ENCODE measurements at regions not wholly inside any gene's neighbourhood (a gene's known extent, or its start where the extent isn't known, plus 50 kb on each side); places are given as distances from the start of the nearest gene placed in this dataset.

DNA sequence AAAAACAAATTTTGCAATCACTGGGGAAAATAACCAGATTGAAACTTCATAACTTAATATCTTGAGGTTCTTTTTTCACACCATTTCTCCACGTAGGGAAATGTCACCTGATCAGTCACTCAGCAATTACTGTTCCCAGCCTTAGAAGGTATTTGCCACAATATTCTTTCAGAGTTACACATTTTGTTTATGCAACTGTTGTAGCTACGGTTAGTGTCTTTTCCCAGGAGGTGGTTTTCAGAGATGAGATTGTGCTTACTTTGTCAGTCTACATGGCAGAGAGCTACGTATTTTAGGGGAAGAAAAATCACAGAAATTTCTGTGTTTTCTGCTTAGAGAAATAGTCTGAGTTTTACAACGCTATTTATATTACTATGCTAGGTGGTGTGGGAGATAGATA, 792.8 kb upstream of the B3GALT2 start:
- ATAC-seq = no peak
- no peak overlapping the region for H3K4me3 ChIP-seq
- no peak for FAIRE-seq
- no peaks in the 10 kb centered on the region for H4K20me1 ChIP-seq (replicated peaks; ENCODE audit: control insufficient read depth, insufficient read depth, low read length)
- no peaks in the 10 kb centered on the region for H3K79me2 ChIP-seq (ENCODE audit: control insufficient read depth, insufficient read depth, low read length)
- DNase-seq (ENCODE audit: extremely low read depth in 1 of 4, low spot score in 3 of 4) = no peak
- TF ChIP-seq, protein P1, sequence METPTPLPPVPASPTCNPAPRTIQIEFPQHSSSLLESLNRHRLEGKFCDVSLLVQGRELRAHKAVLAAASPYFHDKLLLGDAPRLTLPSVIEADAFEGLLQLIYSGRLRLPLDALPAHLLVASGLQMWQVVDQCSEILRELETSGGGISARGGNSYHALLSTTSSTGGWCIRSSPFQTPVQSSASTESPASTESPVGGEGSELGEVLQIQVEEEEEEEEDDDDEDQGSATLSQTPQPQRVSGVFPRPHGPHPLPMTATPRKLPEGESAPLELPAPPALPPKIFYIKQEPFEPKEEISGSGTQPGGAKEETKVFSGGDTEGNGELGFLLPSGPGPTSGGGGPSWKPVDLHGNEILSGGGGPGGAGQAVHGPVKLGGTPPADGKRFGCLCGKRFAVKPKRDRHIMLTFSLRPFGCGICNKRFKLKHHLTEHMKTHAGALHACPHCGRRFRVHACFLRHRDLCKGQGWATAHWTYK (CRISPR knock-in tag; IDR thresholded peaks at IDR 0.05) = no peak
- no peak for TF ChIP-seq CREB3L1 (IDR thresholded peaks at IDR 0.05; ENCODE audit: borderline replicate concordance, low read depth)
- no peak for TF ChIP-seq ZNF212 (CRISPR knock-in tag; IDR thresholded peaks at IDR 0.05)
- no peak for TF ChIP-seq MAFG (tag; conservative IDR thresholded peaks at IDR 0.05)
- H3K9me1 ChIP-seq (ENCODE audit: control insufficient read depth, insufficient read depth, low read length) = no peaks in the 10 kb centered on the region
- in situ Hi-C loops (cut with MboI) (no loop called here), intact Hi-C loops (cut with micrococcal nuclease) (no loop called here)
- BruUV-seq (replicated peaks) = no TSS peak
- no peaks in the 10 kb centered on the region for H3K4me1 ChIP-seq (replicated peaks in 1 of 2; ENCODE audit: control insufficient read depth in 2 of 2, insufficient read depth in 2 of 2, low read length in 2 of 2)
- no peaks in the 10 kb centered on the region for H3K9me3 ChIP-seq (replicated peaks; ENCODE audit: control insufficient read depth, insufficient read depth, low read depth, low read length)
- 1% methylated on average over 4 of the region's 4 CpGs for WGBS (ENCODE audit: insufficient coverage, low coverage, missing lambda C conversion rate)
- H3K27ac ChIP-seq (ENCODE audit: extremely low read depth, low read depth, low read length) = no peak overlapping the region
- H3K4me2 ChIP-seq (ENCODE audit: insufficient read depth, low read length) = no peak overlapping the region
- ChIA-PET CTCF (ENCODE audit: low intra/inter-chr PET ratio) (no interaction called here), POLR2A (no interaction called here)
- H2AFZ ChIP-seq (ENCODE audit: low read depth, low read length) = no peak overlapping the region
- H3K36me3 ChIP-seq (ENCODE audit: control insufficient read depth, insufficient read depth, low read length) = no peaks in the 10 kb centered on the region
- H3K9ac ChIP-seq (ENCODE audit: insufficient read depth in 1 of 2, low read depth in 2 of 2, low read length in 2 of 2) = no peak overlapping the region
- no peaks in the 10 kb centered on the region for H3K27me3 ChIP-seq (ENCODE audit: control insufficient read depth in 2 of 2, insufficient read depth in 2 of 2, low read length in 2 of 2)

Data from K562 (cell line).